SK-N-SH treated with all-trans-retinoic acid at 6 μM for 48 hours (cell line): ENCODE measurements at regions not wholly inside any gene's neighbourhood (a gene's known extent, or its start where the extent isn't known, plus 50 kb on each side); places are given as distances from the start of the nearest gene placed in this dataset.

Source experiments
- ATAC-seq: fragments of 200-7000 bp; cut with Tn5 transposase; 3 replicates; pipeline ENCODE4 v1.9.1; 2020; ENCODE audit warnings: mild to moderate bottlenecking, moderate library complexity
- ARNTL ChIP-seq: fragments of 450-650 bp; formaldehyde crosslinking; IDR thresholded peaks from 2 replicates; pipeline ENCODE4 v1.5.0; 2020; ENCODE audit warnings: low read depth, mild to moderate bottlenecking, moderate library complexity, borderline replicate concordance
- BACH2 ChIP-seq: fragments of 250-450 bp; sonication (Bioruptor Pico); IDR thresholded peaks from 2 replicates; pipeline ENCODE4 v1.9.0; 2021; ENCODE audit warnings: mild to moderate bottlenecking, borderline replicate concordance
- CREB5 ChIP-seq: fragments of 250-450 bp; sonication (Bioruptor Pico); IDR thresholded peaks from 2 replicates; pipeline ENCODE4 v1.5.1; 2020; ENCODE audit warnings: low read depth, mild to moderate bottlenecking, moderate library complexity
- CSRNP3 ChIP-seq: fragments of 250-450 bp; sonication (Bioruptor Pico); IDR thresholded peaks from 2 replicates; pipeline ENCODE4 v1.5.1; 2021; ENCODE audit warnings: mild to moderate bottlenecking, moderate library complexity
- ESRRG ChIP-seq: fragments of 250-450 bp; sonication (Bioruptor Pico); IDR thresholded peaks from 2 replicates; pipeline ENCODE4 v1.6.1; 2021; ENCODE audit warnings: mild to moderate bottlenecking
- GLIS3 ChIP-seq: fragments of 250-450 bp; sonication (Bioruptor Pico); IDR thresholded peaks from 2 replicates; pipeline ENCODE4 v1.5.0; 2020; ENCODE audit warnings: mild to moderate bottlenecking, moderate library complexity
- ISL1 ChIP-seq: fragments of 250-450 bp; sonication (Bioruptor Pico); IDR thresholded peaks from 2 replicates; pipeline ENCODE4 v2.1.2; 2022; ENCODE audit warnings: mild to moderate bottlenecking, moderate library complexity
- OSR1 ChIP-seq: fragments of 250-450 bp; sonication (Bioruptor Pico); IDR thresholded peaks from 2 replicates; pipeline ENCODE4 v1.8.0; 2022; ENCODE audit warnings: moderate library complexity, mild to moderate bottlenecking, inconsistent platforms
- PATZ1 ChIP-seq: fragments of 250-450 bp; sonication (Bioruptor Pico); IDR thresholded peaks from 2 replicates; pipeline ENCODE4 v1.8.0; 2020; ENCODE audit warnings: mild to moderate bottlenecking, moderate library complexity, borderline replicate concordance
- POU6F1 ChIP-seq: fragments of 250-450 bp; sonication (Bioruptor Pico); IDR thresholded peaks from 2 replicates; pipeline ENCODE4 v1.8.0; 2021; ENCODE audit warnings: low read depth, mild to moderate bottlenecking, moderate library complexity, borderline replicate concordance
- PPARA ChIP-seq: fragments of 250-450 bp; sonication (Bioruptor Pico); IDR thresholded peaks from 2 replicates; pipeline ENCODE4 v1.5.0; 2020; ENCODE audit warnings: mild to moderate bottlenecking, borderline replicate concordance
- RARB ChIP-seq: fragments of 250-450 bp; sonication (Bioruptor Pico); IDR thresholded peaks from 2 replicates; pipeline ENCODE4 v1.8.0; 2021; ENCODE audit warnings: mild to moderate bottlenecking, moderate library complexity
- TCF4 ChIP-seq: fragments of 250-450 bp; sonication (Bioruptor Pico); IDR thresholded peaks from 2 replicates; pipeline ENCODE4 v1.8.0; 2021; ENCODE audit warnings: mild to moderate bottlenecking, moderate library complexity, borderline replicate concordance
- TOX ChIP-seq: fragments of 250-450 bp; sonication (Bioruptor Pico); IDR thresholded peaks from 2 replicates; pipeline ENCODE4 v1.8.0; 2021; ENCODE audit warnings: mild to moderate bottlenecking, moderate library complexity, borderline replicate concordance
- TSHZ2 ChIP-seq: fragments of 250-450 bp; sonication (Bioruptor Pico); IDR thresholded peaks from 2 replicates; pipeline ENCODE4 v1.5.0; 2020; ENCODE audit warnings: mild to moderate bottlenecking, moderate library complexity
- ZFP3 ChIP-seq: fragments of 250-450 bp; sonication (Bioruptor Pico); IDR thresholded peaks from 2 replicates; pipeline ENCODE4 v1.5.0; 2020; ENCODE audit warnings: mild to moderate bottlenecking, moderate library complexity
- ZFP30 ChIP-seq: fragments of 450-650 bp; formaldehyde crosslinking; IDR thresholded peaks from 2 replicates; pipeline ENCODE4 v1.5.0; 2022; ENCODE audit warnings: mild to moderate bottlenecking, moderate library complexity
- ZNF565 ChIP-seq: fragments of 450-650 bp; formaldehyde crosslinking; conservative IDR thresholded peaks from 2 replicates; pipeline ENCODE4 v1.5.0; 2020; ENCODE audit warnings: low read depth, mild to moderate bottlenecking, moderate library complexity
- ZNF70 ChIP-seq: fragments of 450-650 bp; formaldehyde crosslinking; IDR thresholded peaks from 2 replicates; pipeline ENCODE4 v1.5.0; 2020; ENCODE audit warnings: mild to moderate bottlenecking, moderate library complexity
- ZNF8 ChIP-seq: fragments of 450-650 bp; formaldehyde crosslinking; IDR thresholded peaks from 2 replicates; pipeline ENCODE4 v1.5.0; 2020; ENCODE audit warnings: mild to moderate bottlenecking, moderate library complexity

- TF ChIP-seq POU6F1 (no peak), ARNTL (CRISPR knock-in tag) (no peak), ZFP30 (CRISPR knock-in tag) (no peak), CREB5 (no peak), ZNF8 (no peak), TOX (no peak), GLIS3 (CRISPR knock-in tag) (no peak), TCF4 (CRISPR knock-in tag) (no peak), ZNF565 (CRISPR knock-in tag) (no peak)
- no peak; the same call in 2 of the 3 replicates for ATAC-seq
Observed at GRCh38 chr12:116406529-116406928, 129.0 kb upstream of the MED13L start.

- TF ChIP-seq ZFP3 (CRISPR knock-in tag) (no peak), TOX (no peak), ZFP30 (CRISPR knock-in tag) (no peak), CSRNP3 (no peak), PATZ1 (CRISPR knock-in tag) (no peak), ZNF8 (no peak)
- ATAC-seq = no peak
Observed at GRCh38 chr12:116408489-116409250, 131.2 kb upstream of the MED13L start.

- TF ChIP-seq ISL1 (CRISPR knock-in tag) (peak; percentile 76), OSR1 (CRISPR knock-in tag) (no peak)
- peak; percentile 49; the same call in 2 of the 3 replicates for ATAC-seq
Observed at GRCh38 chr12:116411977-116412376, 134.5 kb upstream of the MED13L start.

GRCh38 chr12:116414891-116415290 lies 137.4 kb upstream of the MED13L start:
- ATAC-seq = no peak
- TF ChIP-seq ARNTL (CRISPR knock-in tag) (no peak), BACH2 (CRISPR knock-in tag) (no peak), OSR1 (CRISPR knock-in tag) (no peak), ZNF565 (CRISPR knock-in tag) (no peak), ZFP30 (CRISPR knock-in tag) (no peak), ISL1 (CRISPR knock-in tag) (no peak), TSHZ2 (CRISPR knock-in tag) (no peak), ZFP3 (CRISPR knock-in tag) (no peak), ZNF70 (CRISPR knock-in tag) (no peak), TOX (no peak), RARB (CRISPR knock-in tag) (no peak), PPARA (no peak), POU6F1 (no peak), ESRRG (CRISPR knock-in tag) (no peak), CREB5 (no peak)
- TF ChIP-seq, all 23 proteins: peak for 0
